Peyer's patch (tissue), 4 donors: ENCODE measurements at regions not wholly inside any gene's neighbourhood (a gene's known extent, or its start where the extent isn't known, plus 50 kb on each side); places are given as distances from the start of the nearest gene placed in this dataset.

ENCODE experiments used
- POLR2A ChIP-seq, 2 donors: fragments of 450-650 bp; IDR thresholded peaks; one replicate each; pipeline ENCODE4 v1.5.1; 2017; ENCODE audit warnings: antibody characterized with exemption in 2 of 2, mild to moderate bottlenecking in 2 of 2, moderate library complexity in 2 of 2
- TF ChIP-seq, protein P1 (sequence below), 6 experiments: fragments of 450-650 bp in 4 of 6; fragments of 200-600 bp in 2 of 6; sonication (generic) in 1 of 6; IDR thresholded peaks; one replicate each; pipeline ENCODE4 v1.5.1; 2017 to 2019; ENCODE audit warnings: antibody characterized with exemption in 6 of 6, mild to moderate bottlenecking in 3 of 6, moderate library complexity in 1 of 6

- TF ChIP-seq, protein P1, sequence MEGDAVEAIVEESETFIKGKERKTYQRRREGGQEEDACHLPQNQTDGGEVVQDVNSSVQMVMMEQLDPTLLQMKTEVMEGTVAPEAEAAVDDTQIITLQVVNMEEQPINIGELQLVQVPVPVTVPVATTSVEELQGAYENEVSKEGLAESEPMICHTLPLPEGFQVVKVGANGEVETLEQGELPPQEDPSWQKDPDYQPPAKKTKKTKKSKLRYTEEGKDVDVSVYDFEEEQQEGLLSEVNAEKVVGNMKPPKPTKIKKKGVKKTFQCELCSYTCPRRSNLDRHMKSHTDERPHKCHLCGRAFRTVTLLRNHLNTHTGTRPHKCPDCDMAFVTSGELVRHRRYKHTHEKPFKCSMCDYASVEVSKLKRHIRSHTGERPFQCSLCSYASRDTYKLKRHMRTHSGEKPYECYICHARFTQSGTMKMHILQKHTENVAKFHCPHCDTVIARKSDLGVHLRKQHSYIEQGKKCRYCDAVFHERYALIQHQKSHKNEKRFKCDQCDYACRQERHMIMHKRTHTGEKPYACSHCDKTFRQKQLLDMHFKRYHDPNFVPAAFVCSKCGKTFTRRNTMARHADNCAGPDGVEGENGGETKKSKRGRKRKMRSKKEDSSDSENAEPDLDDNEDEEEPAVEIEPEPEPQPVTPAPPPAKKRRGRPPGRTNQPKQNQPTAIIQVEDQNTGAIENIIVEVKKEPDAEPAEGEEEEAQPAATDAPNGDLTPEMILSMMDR (IDR thresholded peaks at IDR 0.05), result no peak
- TF ChIP-seq POLR2A (IDR thresholded peaks at IDR 0.05), result no peak
Observed at GRCh38 chr2:40041422-40042382, 262.6 kb upstream of the THUMPD2 start.
